ENCODE measurements at regions not wholly inside any gene's neighbourhood (a gene's known extent, or its start where the extent isn't known, plus 50 kb on each side); places are given as distances from the start of the nearest gene placed in this dataset.

DNA sequence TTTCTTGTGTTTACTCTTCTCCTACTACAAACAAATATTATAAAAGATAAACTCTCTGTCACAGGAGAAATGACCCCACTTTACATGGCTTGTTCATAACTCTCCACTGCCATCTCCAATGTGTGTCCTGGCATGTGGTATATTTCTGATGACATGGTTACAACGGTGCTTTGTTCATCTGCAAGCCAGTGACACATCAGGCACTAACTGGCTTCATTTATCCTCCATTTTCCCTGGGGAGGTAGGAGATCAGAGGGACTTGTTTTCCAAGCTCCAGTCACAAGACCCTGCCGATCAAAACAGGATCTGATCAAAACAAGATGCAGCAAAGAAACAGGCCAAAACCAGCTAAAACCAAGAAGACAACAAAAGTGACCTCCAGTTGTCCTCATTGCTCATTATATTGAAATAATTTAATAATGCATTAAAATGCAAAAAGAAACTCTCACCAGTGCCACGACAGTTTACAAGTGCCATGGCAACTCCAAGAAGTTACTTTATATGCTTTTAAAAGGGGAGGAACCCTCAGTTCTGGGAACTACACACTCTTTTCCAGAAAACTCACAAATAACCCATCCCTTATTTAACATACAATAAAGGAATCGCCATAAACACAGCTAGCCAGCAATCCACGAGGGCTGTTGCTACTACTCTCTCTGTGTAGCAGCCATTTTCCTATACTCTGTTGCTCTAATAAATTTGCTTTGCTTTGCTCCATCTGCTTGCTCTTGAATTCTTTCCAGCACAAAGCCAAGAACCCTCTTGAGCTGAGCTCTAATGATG, 224.2 kb downstream of the XPNPEP1 start:
- H3K4me1 ChIP-seq, result no peaks in the 10 kb centered on the region
- H3K36me3 ChIP-seq, result no peaks in the 10 kb centered on the region
- DNase-seq, result no peak
- no peaks in the 10 kb centered on the region for H3K27me3 ChIP-seq
- H3K9me3 ChIP-seq, result no peaks in the 10 kb centered on the region
- H3K4me3 ChIP-seq (ENCODE audit: low read depth, low read length), result no peak overlapping the region
- no peak for TF ChIP-seq CTCF (IDR thresholded peaks at IDR 0.05; ENCODE audit: low read depth, low read length)

GRCh38 chr10:109698086-109698485, 225.2 kb downstream of the XPNPEP1 start:
- no peak for TF ChIP-seq CTCF (IDR thresholded peaks at IDR 0.05; ENCODE audit: low read depth, low read length)
- H3K4me3 ChIP-seq (ENCODE audit: low read depth, low read length), result no peak overlapping the region
- no peaks in the 10 kb centered on the region for H3K27me3 ChIP-seq
- H3K4me1 ChIP-seq, result no peaks in the 10 kb centered on the region
- H3K9me3 ChIP-seq, result no peaks in the 10 kb centered on the region
- no peaks in the 10 kb centered on the region for H3K36me3 ChIP-seq
- DNase-seq, result no peak

DNA sequence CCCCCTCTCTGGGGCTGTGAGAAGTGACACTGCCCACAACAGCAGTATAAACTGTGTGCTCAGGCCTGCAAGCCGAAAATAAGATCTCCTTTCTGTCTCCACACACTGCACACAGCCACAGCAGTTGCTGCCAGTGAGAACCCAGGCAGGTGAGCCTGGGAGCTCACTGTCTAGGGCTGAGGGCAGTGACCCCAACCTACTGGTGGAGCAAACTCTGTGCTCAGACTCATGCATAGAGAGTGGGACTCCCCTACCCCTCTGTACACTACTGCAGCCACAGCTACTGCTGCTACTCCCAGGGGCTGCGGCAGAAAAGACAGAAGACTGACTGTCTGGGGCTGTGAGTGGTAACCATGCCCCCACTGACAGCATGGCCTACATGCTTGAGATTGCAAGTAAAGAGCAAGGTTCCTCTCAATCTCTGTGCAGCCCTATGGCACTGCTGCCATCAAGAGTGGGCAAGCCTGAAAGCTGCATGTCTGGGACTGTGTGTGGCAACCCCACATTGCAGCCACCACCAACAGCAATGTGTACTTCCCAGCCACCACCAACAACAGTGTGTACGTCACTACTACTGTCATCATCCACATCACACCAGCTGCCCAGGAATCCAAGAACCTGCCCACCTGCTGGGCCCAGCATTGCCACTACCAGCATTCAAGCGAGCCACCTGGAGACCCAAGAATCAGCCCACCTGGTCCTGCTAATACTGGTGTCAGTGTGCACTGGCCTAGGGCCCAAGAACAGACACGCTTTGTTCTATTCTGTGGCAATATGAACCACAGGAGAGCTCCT, 226.1 kb downstream of the XPNPEP1 start:
- TF ChIP-seq CTCF (IDR thresholded peaks at IDR 0.05; ENCODE audit: low read depth, low read length), result no peak
- no peak overlapping the region for H3K4me3 ChIP-seq (ENCODE audit: low read depth, low read length)
- H3K27me3 ChIP-seq, result no peaks in the 10 kb centered on the region
- DNase-seq, result no peak
- H3K9me3 ChIP-seq, result no peaks in the 10 kb centered on the region
- H3K4me1 ChIP-seq, result no peaks in the 10 kb centered on the region
- no peaks in the 10 kb centered on the region for H3K36me3 ChIP-seq

GRCh38 chr10:109696462-109696861, 226.8 kb downstream of the XPNPEP1 start:
- Histone ChIP-seq H3K9me3 (no peaks in the 10 kb centered on the region), H3K4me1 (no peaks in the 10 kb centered on the region), H3K4me3 (ENCODE audit: low read depth, low read length) (no peak overlapping the region), H3K27me3 (no peaks in the 10 kb centered on the region), H3K36me3 (no peaks in the 10 kb centered on the region)
- DNase-seq, result no peak
- no peak for TF ChIP-seq CTCF (IDR thresholded peaks at IDR 0.05; ENCODE audit: low read depth, low read length)

DNA sequence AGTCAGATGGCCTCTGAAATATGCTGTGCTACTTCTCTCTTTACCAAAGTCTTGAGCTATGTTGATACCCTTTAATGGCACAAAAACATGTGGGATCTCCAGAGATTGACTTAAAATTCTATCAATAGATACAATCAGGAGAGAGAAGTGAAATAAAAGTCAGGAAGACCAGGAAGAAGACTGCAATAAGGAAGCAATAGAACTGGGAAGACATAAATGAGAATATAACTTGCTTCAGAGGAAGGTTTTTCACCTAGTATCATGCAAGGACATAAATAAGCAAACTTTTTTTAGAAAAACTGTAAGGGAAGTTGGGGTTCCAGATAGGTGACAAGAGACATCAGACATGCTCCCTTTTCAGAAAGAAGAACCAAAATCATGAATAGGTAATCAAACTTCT, 227.3 kb downstream of the XPNPEP1 start:
- H3K4me1 ChIP-seq, result no peaks in the 10 kb centered on the region
- TF ChIP-seq CTCF (IDR thresholded peaks at IDR 0.05; ENCODE audit: low read depth, low read length), result no peak
- H3K27me3 ChIP-seq, result no peaks in the 10 kb centered on the region
- DNase-seq, result no peak
- H3K9me3 ChIP-seq, result no peaks in the 10 kb centered on the region
- H3K36me3 ChIP-seq, result no peaks in the 10 kb centered on the region
- no peak overlapping the region for H3K4me3 ChIP-seq (ENCODE audit: low read depth, low read length)

GRCh38 chr10:109689785-109690184, 233.5 kb downstream of the XPNPEP1 start:
- H3K27me3 ChIP-seq, result no peaks in the 10 kb centered on the region
- no peaks in the 10 kb centered on the region for H3K9me3 ChIP-seq
- TF ChIP-seq CTCF (IDR thresholded peaks at IDR 0.05; ENCODE audit: low read depth, low read length), result no peak
- H3K4me3 ChIP-seq (ENCODE audit: low read depth, low read length), result no peak overlapping the region
- H3K4me1 ChIP-seq, result no peaks in the 10 kb centered on the region
- DNase-seq, result no peak
- no peaks in the 10 kb centered on the region for H3K36me3 ChIP-seq
